Inflammatory macrophage treated with lipopolysaccharide for 1 hour (primary cell): ENCODE measurements at regions not wholly inside any gene's neighbourhood (a gene's known extent, or its start where the extent isn't known, plus 50 kb on each side); places are given as distances from the start of the nearest gene placed in this dataset.

Source experiments
- DNase-seq, 2 donors: peaks; one replicate each; pipeline ENCODE4 v3.0.0-alpha.2; 2020 to 2022

- DNase-seq: peak; percentile 21 to 24
These were observed 324.7 kb downstream of the CD83 start for GRCh38 chr6:14442242-14442641.

GRCh38 chr6:14443629-14444268 is 326.2 kb downstream of the CD83 start:
- DNase-seq: no peak

GRCh38 chr6:14444295-14444972 is 326.9 kb downstream of the CD83 start:
- no peak for DNase-seq

GRCh38 chr6:14447240-14447639 is 329.7 kb downstream of the CD83 start:
- no peak for DNase-seq

GRCh38 chr6:14448246-14448645 is 330.7 kb downstream of the CD83 start:
- no peak for DNase-seq

- DNase-seq: no peak
These were observed 332.5 kb downstream of the CD83 start for GRCh38 chr6:14450133-14450504.

GRCh38 chr6:14450578-14450977 is 333.0 kb downstream of the CD83 start:
- peak; percentile 73 to 90 for DNase-seq

GRCh38 chr6:14451594-14452374 is 334.2 kb downstream of the CD83 start:
- DNase-seq: no peak

GRCh38 chr6:14452567-14453527 is 335.3 kb downstream of the CD83 start:
- no peak for DNase-seq

- no peak for DNase-seq
These were observed 336.3 kb downstream of the CD83 start for GRCh38 chr6:14453712-14454472.

GRCh38 chr6:14454473-14454775 is 336.9 kb downstream of the CD83 start:
- no peak for DNase-seq

- DNase-seq: peak in 1 of 2 donors; percentile 46
These were observed 337.9 kb downstream of the CD83 start for GRCh38 chr6:14455427-14455826.

- peak; percentile 9 to 47 for DNase-seq
These were observed 338.5 kb downstream of the CD83 start for GRCh38 chr6:14455876-14456648.

- no peak for DNase-seq
These were observed 339.4 kb downstream of the CD83 start for GRCh38 chr6:14456941-14457340.

GRCh38 chr6:14458669-14459266 is 341.2 kb downstream of the CD83 start:
- no peak for DNase-seq

GRCh38 chr6:14459315-14459714 is 341.7 kb downstream of the CD83 start:
- no peak for DNase-seq

GRCh38 chr6:14460556-14460955 is 343.0 kb downstream of the CD83 start:
- DNase-seq: no peak

- no peak for DNase-seq
These were observed 344.6 kb downstream of the CD83 start for GRCh38 chr6:14462135-14462534.

GRCh38 chr6:14462566-14462965 is 345.0 kb downstream of the CD83 start:
- peak; percentile 13 to 36 for DNase-seq

- DNase-seq: no peak
These were observed 345.5 kb downstream of the CD83 start for GRCh38 chr6:14463110-14463509.

GRCh38 chr6:14464055-14464454 is 346.5 kb downstream of the CD83 start:
- DNase-seq: peak; percentile 9 to 60
